IMR-90 (cell line): ENCODE measurements at regions not wholly inside any gene's neighbourhood (a gene's known extent, or its start where the extent isn't known, plus 50 kb on each side); places are given as distances from the start of the nearest gene placed in this dataset.

Experiments
- ATAC-seq: fragments of 200-7000 bp; cut with Tn5 transposase; 2 replicates; pipeline ENCODE4 v1.9.1; 2020; ENCODE audit warnings: low read depth, mild to moderate bottlenecking, moderate library complexity
- BruUV-seq: library from RNA; stranded (reverse); fragments of 400-500 nt; replicated peaks from 2 replicates; lab custom pipeline; 2021; lab: Mats Ljungman, UMichigan
- CTCF ChIA-PET: fragments of 300-600 bp; formaldehyde crosslinking; extraction: SDS; loops from one replicate; lab custom pipeline; 2021; ENCODE audit warnings: antibody characterized with exemption; lab: Yijun Ruan, JAX
- POLR2A ChIA-PET: fragments of 300-600 bp; sonication (Branson Sonifier 250); formaldehyde crosslinking; loops from one replicate; lab custom pipeline; 2022; ENCODE audit warnings: antibody characterized with exemption; ENCODE audit not compliant: unreplicated experiment; lab: Charles Lee
- DNase-seq: peaks from one replicate; pipeline ENCODE4 v3.0.0; 2013
- H2AFZ ChIP-seq: replicated peaks from 2 replicates; pipeline ENCODE3; 2013; ENCODE audit warnings: low read length, mild to moderate bottlenecking; ENCODE audit not compliant: poor library complexity
- H2AK5ac ChIP-seq: 2 replicates; pipeline ENCODE4 v1.6.1; 2013; ENCODE audit warnings: low read depth, low read length, inconsistent platforms
- H2AK9ac ChIP-seq: replicated peaks from 2 replicates; pipeline ENCODE3; 2013; ENCODE audit warnings: mild to moderate bottlenecking, low read depth, low read length, moderate library complexity; ENCODE audit not compliant: poor library complexity
- H2BK120ac ChIP-seq: 2 replicates; pipeline ENCODE4 v1.6.1; 2013; ENCODE audit warnings: low read depth, low read length, inconsistent platforms
- H2BK15ac ChIP-seq: 3 replicates; pipeline ENCODE4 v1.6.1; 2013; ENCODE audit warnings: low read depth, low read length, inconsistent platforms
- H2BK20ac ChIP-seq: 2 replicates; pipeline ENCODE4 v1.6.1; 2013; ENCODE audit warnings: low read depth, mild to moderate bottlenecking, inconsistent platforms, low read length, moderate library complexity
- H2BK5ac ChIP-seq: 2 replicates; pipeline ENCODE4 v1.6.1; 2013; ENCODE audit warnings: mild to moderate bottlenecking, low read depth, low read length, inconsistent platforms; ENCODE audit not compliant: poor library complexity, severe bottlenecking
- H3K14ac ChIP-seq: replicated peaks from 2 replicates; pipeline ENCODE4 v1.6.1; 2013; ENCODE audit warnings: low read depth, low read length, inconsistent platforms
- H3K18ac ChIP-seq: 2 replicates; pipeline ENCODE4 v1.6.1; 2013; ENCODE audit warnings: low read depth, low read length, control low read depth
- H3K23ac ChIP-seq: 2 replicates; pipeline ENCODE4 v1.6.1; 2013; ENCODE audit warnings: low read depth, low read length, inconsistent platforms
- H3K27ac ChIP-seq: 2 replicates; pipeline ENCODE4 v1.5.1; 2013; ENCODE audit warnings: mild to moderate bottlenecking, control low read depth, low read length; ENCODE audit not compliant: insufficient read depth
- H3K27me3 ChIP-seq: 2 replicates; pipeline ENCODE4 v1.6.1; 2013; ENCODE audit warnings: low read length; ENCODE audit not compliant: control insufficient read depth, insufficient read depth
- H3K36me3 ChIP-seq: 2 replicates; pipeline ENCODE4 v1.6.1; 2013; ENCODE audit warnings: low read length, mixed read lengths; ENCODE audit not compliant: control insufficient read depth, insufficient read depth
- H3K4ac ChIP-seq: 2 replicates; pipeline ENCODE4 v1.6.1; 2013; ENCODE audit warnings: low read depth, low read length, inconsistent platforms
- H3K4me1 ChIP-seq: 2 replicates; pipeline ENCODE4 v1.6.1; 2013; ENCODE audit warnings: low read length, mixed read lengths; ENCODE audit not compliant: control insufficient read depth, insufficient read depth
- H3K4me2 ChIP-seq: 2 replicates; pipeline ENCODE4 v1.6.1; 2013; ENCODE audit warnings: low read depth, mild to moderate bottlenecking, control low read depth, low read length, moderate library complexity
- H3K4me3 ChIP-seq: 2 replicates; pipeline ENCODE4 v1.5.1; 2013; ENCODE audit warnings: low read depth, mild to moderate bottlenecking, control low read depth, low read length, moderate library complexity; ENCODE audit not compliant: insufficient read depth
- H3K56ac ChIP-seq: 2 replicates; pipeline ENCODE4 v1.6.1; 2013; ENCODE audit warnings: low read length, inconsistent platforms; ENCODE audit not compliant: insufficient read depth; ENCODE audit errors: extremely low read depth
- H3K79me1 ChIP-seq, 2 experiments: 2 replicates each; pipeline ENCODE4 v1.6.1; 2013; ENCODE audit warnings: low read length in 2 of 2, inconsistent platforms in 1 of 2, low read depth in 1 of 2
- H3K9ac ChIP-seq: 2 replicates; pipeline ENCODE4 v1.6.1; 2013; ENCODE audit warnings: low read depth, low read length, control low read depth
- H3K9me1 ChIP-seq: 2 replicates; pipeline ENCODE4 v1.6.1; 2013; ENCODE audit warnings: low read length, inconsistent platforms; ENCODE audit not compliant: insufficient read depth
- H3K9me3 ChIP-seq: 2 replicates; pipeline ENCODE4 v1.6.1; 2013; ENCODE audit warnings: low read length; ENCODE audit not compliant: control insufficient read depth, insufficient read depth
- H4K20me1 ChIP-seq: 2 replicates; pipeline ENCODE4 v1.6.1; 2013; ENCODE audit warnings: low read length, inconsistent platforms; ENCODE audit not compliant: insufficient read depth
- H4K5ac ChIP-seq: 2 replicates; pipeline ENCODE4 v1.6.1; 2013; ENCODE audit warnings: mild to moderate bottlenecking, low read depth, low read length, control low read depth
- H4K8ac ChIP-seq, 2 experiments: 2 replicates each; pipeline ENCODE4 v1.6.1; 2013; ENCODE audit warnings: low read depth in 2 of 2, low read length in 2 of 2, control low read depth in 1 of 2, inconsistent platforms in 1 of 2
- H4K91ac ChIP-seq: 2 replicates; pipeline ENCODE4 v1.6.1; 2013; ENCODE audit warnings: low read depth, low read length, inconsistent platforms; ENCODE audit not compliant: insufficient read depth
- CEBPB ChIP-seq: IDR thresholded peaks from 2 replicates; pipeline ENCODE4 v1.6.1; 2012; ENCODE audit warnings: low read depth, low read length, improper control_type of control experiment
- CHD1 ChIP-seq: IDR thresholded peaks from 2 replicates; pipeline ENCODE4 v1.6.1; 2012; ENCODE audit warnings: low read depth, low read length, improper control_type of control experiment
- CTCF ChIP-seq: conservative IDR thresholded peaks from 2 replicates; pipeline ENCODE4 v1.5.1; 2012; ENCODE audit warnings: mild to moderate bottlenecking, low read depth, low read length, improper control_type of control experiment
- ELK1 ChIP-seq: fragments of 150-350 bp; IDR thresholded peaks from 2 replicates; pipeline ENCODE4 v1.6.1; 2016; ENCODE audit warnings: low read depth, mild to moderate bottlenecking, low read length, moderate library complexity, borderline replicate concordance
- FOS ChIP-seq: fragments of 150-350 bp; IDR thresholded peaks from 2 replicates; pipeline ENCODE4 v1.6.1; 2016; ENCODE audit warnings: low read depth, low read length
- MAFK ChIP-seq: IDR thresholded peaks from 2 replicates; pipeline ENCODE4 v1.6.1; 2012; ENCODE audit warnings: low read depth, low read length, improper control_type of control experiment
- MAZ ChIP-seq: IDR thresholded peaks from 2 replicates; pipeline ENCODE4 v1.6.1; 2012; ENCODE audit warnings: low read depth, mild to moderate bottlenecking, low read length, improper control_type of control experiment, moderate library complexity, borderline replicate concordance
- MXI1 ChIP-seq: IDR thresholded peaks from 2 replicates; pipeline ENCODE4 v1.6.1; 2012; ENCODE audit warnings: low read depth, mild to moderate bottlenecking, low read length, moderate library complexity, borderline replicate concordance
- NFE2L2 ChIP-seq: fragments of 150-350 bp; IDR thresholded peaks from 2 replicates; pipeline ENCODE4 v1.6.1; 2016; ENCODE audit warnings: low read depth, mild to moderate bottlenecking, low read length
- POLR2A ChIP-seq: IDR thresholded peaks from 2 replicates; pipeline ENCODE4 v1.6.1; 2012; ENCODE audit warnings: mild to moderate bottlenecking, low read depth, low read length
- RAD21 ChIP-seq: IDR thresholded peaks from 2 replicates; pipeline ENCODE4 v1.6.1; 2012; ENCODE audit warnings: low read length, improper control_type of control experiment
- RCOR1 ChIP-seq: IDR thresholded peaks from 2 replicates; pipeline ENCODE4 v1.6.1; 2012; ENCODE audit warnings: mild to moderate bottlenecking, low read length, improper control_type of control experiment; ENCODE audit not compliant: insufficient replicate concordance
- RFX5 ChIP-seq: IDR thresholded peaks from 2 replicates; pipeline ENCODE4 v1.8.0; 2012; ENCODE audit warnings: low read depth, mild to moderate bottlenecking, low read length, moderate library complexity
- SMC3 ChIP-seq: fragments of 150-350 bp; IDR thresholded peaks from 2 replicates; pipeline ENCODE4 v1.6.1; 2016; ENCODE audit warnings: low read depth, mild to moderate bottlenecking, antibody characterized with exemption, low read length, moderate library complexity
- WGBS, 2 experiments: methylation state at CpG; one replicate each; pipeline versions ENCODE4 v1.1.5 to v1.1.7; 2013; ENCODE audit warnings: missing lambda C conversion rate in 2 of 2; ENCODE audit not compliant: insufficient read length in 1 of 2; ENCODE audit errors: extremely low coverage in 2 of 2; 5-methylcytosine and 5-hydroxymethylcytosine counted together
- dilution Hi-C: fragments of 300-500 bp; cut with HindIII; formaldehyde crosslinking; loops from one replicate; pipeline ENCODE4 v1.14.3; 2018; ENCODE audit warnings: low sequenced_read_pairs; ENCODE audit not compliant: unreplicated experiment
- in situ Hi-C: fragments of 300-500 bp; cut with MboI; formaldehyde crosslinking; loops from 3 replicates; pipeline ENCODE4 v1.14.3; 2019; ENCODE audit warnings: low sequenced_read_pairs, inconsistent platforms, mixed read lengths
- intact Hi-C: fragments of 100-400 bp; cut with micrococcal nuclease; formaldehyde crosslinking; loops from 2 replicates; pipeline ENCODE4 v1.10.0; 2022

GRCh38 chr9:93826905-93827544 is 128.1 kb downstream of the BARX1 start:
- H2AFZ ChIP-seq = peak overlapping the region; percentile 93
- intact Hi-C loops = loop anchor here (5.0 kb wide), 2 partner anchors 135 to 175 kb away; no protein-coding TSS in a partner anchor

More at GRCh38 chr9:93826905-93827544, 128.1 kb downstream of the BARX1 start:
- Histone ChIP-seq H3K4me3 (no peak overlapping the region), H3K14ac (no peak overlapping the region), H3K27ac (no peak overlapping the region), H3K4ac (no peak overlapping the region), H3K9ac (no peak overlapping the region), H2BK5ac (no peak overlapping the region), H3K18ac (no peak overlapping the region), H3K4me1 (no peaks in the 10 kb centered on the region), H4K20me1 (no peaks in the 10 kb centered on the region), H3K9me1 (no peaks in the 10 kb centered on the region), H2BK120ac (no peak overlapping the region), H2AK5ac (no peak overlapping the region), H3K4me2 (no peak overlapping the region), H3K79me1 (no peaks in the 10 kb centered on the region), H3K36me3 (no peaks in the 10 kb centered on the region), H4K5ac (no peak overlapping the region), H3K27me3 (peaks cover 9% of the 10 kb centered on the region; the same call in 1 of the 2 replicates), H3K9me3 (no peaks in the 10 kb centered on the region), H4K91ac (no peak overlapping the region), H3K23ac (no peak overlapping the region), H2AK9ac (no peak overlapping the region), H4K8ac (no peak overlapping the region), H2BK15ac (no peak overlapping the region), H2BK20ac (no peak overlapping the region), H3K56ac (no peak overlapping the region)
- dilution Hi-C loops (no loop called here), in situ Hi-C loops (no loop called here)
- BruUV-seq = no TSS peak
- ATAC-seq (no peak; the same call in 1 of the 2 replicates), DNase-seq (no peak)
- TF ChIP-seq RAD21 = no peak
- no peak for TF ChIP-seq MAZ
- no peak for TF ChIP-seq FOS
- TF ChIP-seq POLR2A = no peak
- TF ChIP-seq ELK1 = no peak
- TF ChIP-seq RCOR1 = no peak
- no peak for TF ChIP-seq CHD1
- no peak for TF ChIP-seq CTCF
- no peak for TF ChIP-seq CEBPB
- TF ChIP-seq SMC3 = no peak
- TF ChIP-seq RFX5 = no peak
- no peak for TF ChIP-seq MXI1
- TF ChIP-seq NFE2L2 = no peak
- no peak for TF ChIP-seq MAFK
- 24% methylated on average over 9 of the region's 20 CpGs; no CpG with 5 or more reads in 1 of the 2 experiments for WGBS, 2 experiments
- CTCF ChIA-PET = interaction anchor here (0.7 to 1.0 kb wide), 2 partner anchors 11 to 27 kb away, joined by 3 to 6 read pairs; no protein-coding TSS in a partner anchor
- POLR2A ChIA-PET = no interaction called here
